T-helper 1 cell treated with Interleukin-12 subunit alpha and Interleukin-12 subunit beta and Interleukin-4 antibody, amounts not matched to agents 30 μg/mL and 1 μg/mL, for 36 hours (primary cell): ENCODE measurements at regions not wholly inside any gene's neighbourhood (a gene's known extent, or its start where the extent isn't known, plus 50 kb on each side); places are given as distances from the start of the nearest gene placed in this dataset.
"Not testable (repeated sequence)": the region's sequence is repeated elsewhere in the genome, so short reads cannot be mapped to it uniquely, and the experiment has no call there.

Experiments used
- H3K27ac Mint-ChIP-seq: one replicate; pipeline ENCODE4 v1.8.0; 2021; ENCODE audit warnings: mild to moderate bottlenecking, mixed read lengths
- H3K27me3 Mint-ChIP-seq: one replicate; pipeline ENCODE4 v1.8.0; 2021; ENCODE audit warnings: low read depth, mixed read lengths
- H3K36me3 Mint-ChIP-seq: one replicate; pipeline ENCODE4 v1.8.0; 2021; ENCODE audit warnings: low read depth, mixed read lengths
- H3K4me1 Mint-ChIP-seq: one replicate; pipeline ENCODE4 v1.8.0; 2021; ENCODE audit warnings: low read depth, mixed read lengths
- H3K4me3 Mint-ChIP-seq: one replicate; pipeline ENCODE4 v1.8.0; 2021; ENCODE audit warnings: mild to moderate bottlenecking, moderate library complexity, mixed read lengths
- H3K9me3 Mint-ChIP-seq: one replicate; pipeline ENCODE4 v1.8.0; 2021; ENCODE audit warnings: mixed read lengths

DNA sequence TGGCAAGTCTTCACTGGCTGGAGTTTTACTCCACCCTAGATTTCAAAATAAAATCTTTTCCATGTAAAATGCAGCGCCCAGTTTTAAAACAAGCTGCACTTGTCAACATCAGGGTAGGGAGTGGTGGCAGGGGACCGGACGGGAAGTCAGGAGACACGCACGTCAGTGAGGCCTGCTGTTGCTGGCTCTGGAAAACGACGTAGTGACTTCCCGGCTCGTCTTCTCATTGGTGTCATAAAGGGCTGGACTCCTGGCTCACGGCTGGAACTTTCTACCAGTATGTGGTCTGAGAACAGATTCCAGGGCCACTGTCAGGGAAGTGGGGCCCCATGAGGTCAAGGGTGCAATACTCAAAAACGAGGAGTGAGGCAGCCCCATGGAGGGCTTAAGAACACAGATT lies 64.2 kb upstream of the FOXN3 start:
- H3K36me3 Mint-ChIP-seq, result peaks cover 18% of the 10 kb centered on the region
- H3K9me3 Mint-ChIP-seq, result no peaks in the 10 kb centered on the region
- no peaks in the 10 kb centered on the region for H3K27me3 Mint-ChIP-seq
- no peak overlapping the region for H3K4me3 Mint-ChIP-seq
- H3K4me1 Mint-ChIP-seq, result peaks cover 12% of the 10 kb centered on the region
- H3K27ac Mint-ChIP-seq, result no peak overlapping the region

DNA sequence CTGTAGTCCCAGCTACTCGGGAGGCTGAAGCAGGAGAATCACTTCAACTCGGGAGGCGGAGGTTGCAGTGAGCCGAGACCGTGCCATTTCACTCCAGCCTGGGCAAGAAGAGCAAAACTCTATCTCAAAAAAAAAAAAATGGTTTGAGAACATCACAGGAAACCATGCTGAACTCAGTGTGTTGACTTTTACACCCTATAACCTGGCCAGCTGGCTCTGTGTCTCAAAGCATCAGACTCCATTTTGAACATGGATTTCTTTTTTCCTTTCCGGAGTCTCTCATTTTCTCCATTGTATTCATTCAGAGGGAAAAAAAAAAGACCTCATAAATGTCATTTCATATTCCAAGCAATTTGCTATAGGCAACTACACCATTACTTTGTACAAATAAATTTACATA lies 63.2 kb upstream of the FOXN3 start:
- no peaks in the 10 kb centered on the region for H3K9me3 Mint-ChIP-seq
- H3K36me3 Mint-ChIP-seq, result peaks cover 12% of the 10 kb centered on the region
- no peak overlapping the region for H3K4me3 Mint-ChIP-seq
- H3K27me3 Mint-ChIP-seq, result no peaks in the 10 kb centered on the region
- H3K4me1 Mint-ChIP-seq, result peaks cover 5% of the 10 kb centered on the region
- H3K27ac Mint-ChIP-seq, result no peak overlapping the region

DNA sequence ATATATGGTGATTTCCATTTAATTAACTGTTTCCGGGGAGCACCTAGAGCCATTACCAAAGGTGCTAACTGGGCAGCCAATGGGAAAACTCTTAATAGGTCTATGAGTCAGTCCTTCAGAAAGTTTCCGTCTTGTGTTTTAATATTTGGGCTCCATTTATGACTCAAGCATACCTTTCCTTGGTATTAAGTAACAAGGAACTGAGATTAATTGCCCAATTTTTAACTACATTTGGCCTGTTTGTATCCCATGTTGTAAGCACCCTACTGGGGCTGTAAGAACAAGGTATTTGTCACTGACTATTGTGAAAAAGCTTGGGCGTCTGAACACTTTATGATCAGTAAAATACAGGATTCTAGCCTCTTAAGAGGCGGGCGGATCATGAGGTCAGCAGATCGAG lies 62.8 kb upstream of the FOXN3 start:
- Mint-ChIP-seq H3K4me3 (no peak overlapping the region), H3K27me3 (no peaks in the 10 kb centered on the region), H3K9me3 (no peaks in the 10 kb centered on the region), H3K4me1 (peaks cover 4% of the 10 kb centered on the region), H3K27ac (no peak overlapping the region), H3K36me3 (peaks cover 10% of the 10 kb centered on the region)

DNA sequence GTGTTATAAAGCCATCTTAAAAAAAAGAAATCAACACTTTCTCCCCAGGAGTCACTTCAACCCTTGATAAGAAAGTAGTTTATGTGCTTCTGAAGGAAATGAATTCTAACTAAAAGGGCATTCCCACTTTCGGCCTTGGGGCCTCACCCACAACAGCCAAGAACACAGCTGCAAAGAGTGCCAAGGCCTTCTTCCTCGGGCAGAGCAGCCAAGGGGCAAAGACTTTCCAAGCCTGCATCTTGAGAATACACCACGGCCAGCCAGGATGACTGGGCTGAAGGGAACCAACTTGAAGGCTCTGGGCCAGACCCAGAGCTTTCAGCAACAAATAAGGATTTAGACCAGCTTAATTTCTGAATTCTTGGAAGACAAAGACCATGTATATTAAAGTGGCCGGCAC lies 60.4 kb upstream of the FOXN3 start:
- H3K4me3 Mint-ChIP-seq, result no peak overlapping the region
- no peak overlapping the region for H3K27ac Mint-ChIP-seq
- H3K27me3 Mint-ChIP-seq, result no peaks in the 10 kb centered on the region
- H3K9me3 Mint-ChIP-seq, result no peaks in the 10 kb centered on the region
- peaks cover 2% of the 10 kb centered on the region for H3K4me1 Mint-ChIP-seq
- peaks cover 13% of the 10 kb centered on the region for H3K36me3 Mint-ChIP-seq

DNA sequence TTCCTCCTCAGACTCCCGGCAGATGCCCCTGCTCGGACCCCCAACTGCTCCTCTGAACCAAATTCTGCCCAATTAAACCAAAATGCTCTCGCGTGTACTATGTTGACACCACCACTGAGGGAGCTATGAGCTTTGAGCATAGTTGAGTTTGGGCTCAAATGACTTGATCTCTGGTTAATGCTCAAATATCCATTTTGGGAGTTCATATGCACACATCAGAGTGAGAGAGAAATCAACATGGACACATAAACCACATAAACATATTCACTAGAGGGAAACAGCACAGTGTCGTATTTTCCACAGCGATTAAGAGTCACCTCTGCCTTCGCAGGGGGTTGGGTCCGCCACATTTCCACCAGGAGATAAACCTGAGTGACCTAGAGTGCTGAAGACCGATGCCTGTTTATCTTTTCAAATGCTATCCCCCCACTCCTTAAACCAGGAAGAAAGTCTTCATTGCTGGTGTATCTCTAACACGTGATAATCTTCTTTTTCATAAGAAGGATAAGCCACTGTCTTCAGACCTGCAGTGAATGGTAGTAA lies 59.4 kb upstream of the FOXN3 start:
- Mint-ChIP-seq H3K27ac (no peak overlapping the region), H3K4me3 (no peak overlapping the region), H3K4me1 (peaks cover 2% of the 10 kb centered on the region), H3K9me3 (no peaks in the 10 kb centered on the region), H3K27me3 (no peaks in the 10 kb centered on the region), H3K36me3 (peaks cover 13% of the 10 kb centered on the region)

DNA sequence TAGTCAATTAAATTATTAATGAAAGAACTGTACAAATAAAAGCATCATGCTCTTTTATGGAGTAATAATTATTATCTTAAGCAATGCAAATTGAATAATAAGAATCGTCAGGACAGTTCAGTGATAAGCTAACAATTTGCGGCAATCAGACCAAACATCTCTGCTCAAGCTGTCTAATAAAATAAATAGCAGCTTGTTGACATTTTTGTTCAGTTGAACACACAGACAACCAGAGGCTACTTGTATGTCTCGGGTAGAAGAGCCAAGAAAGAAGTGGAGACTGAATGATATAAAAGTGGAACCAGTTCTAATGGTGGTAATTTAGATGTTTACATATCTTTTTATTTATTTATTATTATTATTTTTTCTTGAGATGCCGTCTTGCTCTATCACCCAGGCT lies 57.4 kb upstream of the FOXN3 start:
- Mint-ChIP-seq H3K36me3 (peaks cover 17% of the 10 kb centered on the region), H3K4me1 (peaks cover 4% of the 10 kb centered on the region), H3K4me3 (no peak overlapping the region), H3K27me3 (no peaks in the 10 kb centered on the region), H3K27ac (no peak overlapping the region), H3K9me3 (no peaks in the 10 kb centered on the region)

DNA sequence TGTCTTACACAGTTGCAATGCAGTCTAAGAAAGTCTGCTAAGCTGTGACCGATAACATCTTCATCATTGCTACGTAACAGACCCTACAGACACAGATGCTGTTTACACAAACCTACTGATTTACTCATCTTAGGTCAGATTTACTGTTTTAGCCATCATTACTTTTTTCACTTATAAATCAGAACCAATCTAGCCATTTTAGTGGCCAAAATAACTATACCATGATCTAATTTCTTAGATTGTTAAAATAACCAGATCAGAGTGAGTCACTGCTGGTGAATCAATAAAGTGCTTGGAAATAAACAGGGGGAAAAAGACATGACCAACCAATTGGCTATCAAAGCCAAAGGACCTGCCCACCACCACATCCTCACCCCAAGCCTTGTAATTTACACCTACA lies 57.0 kb upstream of the FOXN3 start:
- no peak overlapping the region for H3K27ac Mint-ChIP-seq
- peaks cover 17% of the 10 kb centered on the region for H3K36me3 Mint-ChIP-seq
- H3K4me3 Mint-ChIP-seq, result no peak overlapping the region
- H3K9me3 Mint-ChIP-seq, result no peaks in the 10 kb centered on the region
- peaks cover 3% of the 10 kb centered on the region for H3K4me1 Mint-ChIP-seq
- H3K27me3 Mint-ChIP-seq, result no peaks in the 10 kb centered on the region

DNA sequence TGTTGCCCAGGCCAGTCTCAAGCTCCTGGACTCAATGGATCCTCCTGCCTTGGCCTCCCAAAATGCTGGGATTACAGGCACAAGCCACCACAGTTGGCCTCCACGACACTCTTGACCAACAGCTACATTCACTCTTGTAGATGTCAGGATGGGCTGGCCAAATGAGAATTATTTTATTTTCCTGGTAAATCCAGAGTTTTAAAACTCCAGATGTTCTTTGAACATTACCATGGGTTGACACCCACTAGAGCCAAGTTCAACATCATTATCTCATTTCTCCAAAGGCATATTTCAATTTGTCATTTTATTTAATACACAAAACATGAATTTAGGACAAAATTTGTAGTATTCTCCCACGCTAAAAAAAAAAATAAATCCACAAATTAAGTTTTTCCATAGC lies 56.5 kb upstream of the FOXN3 start:
- no peaks in the 10 kb centered on the region for H3K27me3 Mint-ChIP-seq
- no peak overlapping the region for H3K4me3 Mint-ChIP-seq
- no peak overlapping the region for H3K27ac Mint-ChIP-seq
- peaks cover 17% of the 10 kb centered on the region for H3K36me3 Mint-ChIP-seq
- no peaks in the 10 kb centered on the region for H3K9me3 Mint-ChIP-seq
- H3K4me1 Mint-ChIP-seq, result peaks cover 4% of the 10 kb centered on the region

DNA sequence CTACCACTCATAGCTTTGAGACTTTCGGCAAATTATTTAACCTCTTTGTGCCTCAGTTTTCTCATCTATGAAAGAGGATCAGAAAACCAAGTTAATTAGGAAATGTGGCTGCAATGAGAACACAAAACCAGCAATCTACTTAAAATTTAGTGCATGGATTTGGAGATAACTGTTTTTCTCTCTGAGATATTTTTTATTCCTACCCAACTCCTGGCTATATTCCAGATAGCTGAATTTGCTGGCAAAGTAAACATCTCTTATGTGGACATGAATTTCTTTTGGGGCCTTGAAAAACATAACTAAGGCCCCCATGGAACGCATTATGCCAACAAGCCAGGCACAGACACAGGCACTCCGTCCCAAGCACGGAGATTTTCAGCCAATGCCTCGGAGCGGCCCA lies 53.4 kb upstream of the FOXN3 start:
- no peak overlapping the region for H3K4me3 Mint-ChIP-seq
- H3K36me3 Mint-ChIP-seq, result peaks cover 23% of the 10 kb centered on the region
- no peaks in the 10 kb centered on the region for H3K27me3 Mint-ChIP-seq
- no peak overlapping the region for H3K27ac Mint-ChIP-seq
- peaks cover 5% of the 10 kb centered on the region for H3K9me3 Mint-ChIP-seq
- H3K4me1 Mint-ChIP-seq, result peaks cover 25% of the 10 kb centered on the region

DNA sequence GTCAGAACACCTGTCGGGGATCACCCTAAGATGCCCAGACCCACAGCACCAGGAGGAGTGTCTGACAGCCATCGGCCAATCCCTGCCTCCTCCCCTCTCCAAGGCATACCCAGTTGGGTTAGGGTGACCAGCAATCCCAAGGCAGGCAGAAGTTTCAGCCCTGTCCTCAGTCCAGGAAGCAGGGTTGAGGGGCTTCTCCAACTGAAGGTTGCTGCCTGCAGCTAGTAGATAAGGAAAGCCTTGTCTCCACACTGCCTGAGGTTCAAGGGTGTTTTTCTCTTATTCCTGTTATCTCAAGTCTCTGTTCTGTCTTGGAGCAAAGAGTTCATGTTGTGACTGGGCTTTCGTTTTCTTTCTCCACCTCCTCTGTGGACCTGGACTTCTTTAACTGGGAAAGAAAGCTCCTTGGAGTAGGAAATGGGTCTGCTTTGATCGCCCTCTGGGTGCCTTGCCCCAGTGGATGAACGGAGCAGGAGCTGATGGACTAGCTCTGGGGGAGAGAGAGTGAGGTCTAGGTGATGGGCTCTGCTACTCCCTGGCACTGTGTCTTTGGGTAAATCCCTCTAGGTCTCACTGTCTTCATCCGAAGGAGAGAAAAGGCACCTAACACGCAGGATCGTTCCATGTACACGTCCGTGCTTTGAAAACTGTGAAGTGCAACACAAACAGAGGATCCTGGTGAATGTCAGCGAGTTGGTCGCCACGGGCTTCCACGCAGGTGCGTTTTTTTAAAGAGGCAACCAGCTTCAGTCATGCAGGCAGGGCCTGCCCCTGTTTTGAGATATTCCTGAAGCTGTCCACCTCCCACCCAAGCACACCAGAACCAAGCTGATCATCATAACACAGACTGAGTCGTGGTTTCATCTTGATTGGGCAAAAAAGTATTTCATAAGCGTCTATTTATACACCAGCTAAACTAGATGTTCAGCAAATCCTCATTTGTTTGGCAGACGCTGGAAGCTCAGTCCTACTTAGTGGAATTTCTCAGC lies 52.5 kb upstream of the FOXN3 start:
- Mint-ChIP-seq H3K4me1 (peaks cover 25% of the 10 kb centered on the region), H3K4me3 (no peak overlapping the region), H3K27ac (no peak overlapping the region), H3K36me3 (peaks cover 28% of the 10 kb centered on the region), H3K9me3 (peaks cover 5% of the 10 kb centered on the region), H3K27me3 (no peaks in the 10 kb centered on the region)

DNA sequence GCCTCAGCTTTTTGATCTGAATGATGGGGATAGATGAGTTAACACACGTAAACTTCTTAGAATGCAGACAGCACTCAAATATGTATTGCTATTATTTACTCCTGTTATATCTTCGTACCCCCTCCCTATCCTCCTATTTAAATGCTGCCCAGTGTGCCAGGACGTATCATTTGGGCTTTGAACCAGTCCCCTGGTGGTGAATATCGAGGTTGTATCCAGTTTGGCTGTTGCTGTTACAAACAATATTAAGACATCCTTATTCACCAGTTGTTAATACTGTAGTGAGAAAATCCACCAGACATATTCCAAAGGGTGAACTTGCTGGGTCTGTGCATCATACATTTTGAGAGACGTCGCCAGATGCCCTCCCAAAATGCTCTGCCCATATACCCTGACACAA lies 51.5 kb upstream of the FOXN3 start:
- H3K4me1 Mint-ChIP-seq, result peaks cover 25% of the 10 kb centered on the region
- H3K27ac Mint-ChIP-seq, result no peak overlapping the region
- H3K9me3 Mint-ChIP-seq, result peaks cover 5% of the 10 kb centered on the region
- H3K36me3 Mint-ChIP-seq, result peaks cover 23% of the 10 kb centered on the region
- no peak overlapping the region for H3K4me3 Mint-ChIP-seq
- H3K27me3 Mint-ChIP-seq, result no peaks in the 10 kb centered on the region

DNA sequence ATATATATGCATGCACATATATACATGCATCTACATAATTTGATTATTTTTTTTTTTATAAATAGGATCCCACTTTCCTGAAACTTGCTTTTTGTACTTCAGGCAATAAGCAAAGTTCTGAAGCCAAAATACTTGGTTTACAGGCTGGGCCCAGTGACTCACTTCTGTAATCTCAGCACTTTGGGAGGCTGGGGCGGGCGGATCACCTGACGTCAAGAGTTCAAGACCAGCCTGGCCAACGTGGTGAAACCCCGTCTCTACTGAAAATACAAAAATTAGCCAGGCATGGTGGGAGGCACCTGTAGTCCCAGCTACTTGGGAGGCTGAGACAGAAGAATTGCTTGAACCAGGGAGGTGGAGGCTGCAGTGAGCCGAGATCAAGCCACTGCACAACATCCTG lies 51.0 kb upstream of the FOXN3 start:
- peaks cover 25% of the 10 kb centered on the region for H3K4me1 Mint-ChIP-seq
- H3K27me3 Mint-ChIP-seq, H3K27ac Mint-ChIP-seq, H3K9me3 Mint-ChIP-seq, H3K4me3 Mint-ChIP-seq: not testable (repeated sequence)
- peaks cover 19% of the 10 kb centered on the region for H3K36me3 Mint-ChIP-seq

DNA sequence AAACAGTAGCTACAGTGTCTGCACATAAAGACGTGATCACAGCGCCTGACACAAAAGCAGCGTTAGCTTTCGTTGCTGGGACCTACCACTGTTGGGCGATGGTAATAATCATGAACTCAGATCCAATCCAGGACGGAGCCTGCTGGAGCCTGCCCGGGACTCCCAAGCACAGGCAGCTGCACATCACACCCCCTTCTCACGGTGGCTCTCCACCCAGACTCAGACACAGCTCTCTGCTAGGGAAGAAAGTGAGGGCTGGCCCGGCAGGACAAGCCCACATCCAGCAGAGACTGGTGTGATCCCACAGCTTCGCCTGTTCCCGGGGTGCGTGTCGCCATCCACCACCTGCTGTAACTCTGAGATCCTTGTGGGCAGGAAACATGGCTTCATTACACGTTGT lies 49.9 kb upstream of the FOXN3 start:
- H3K36me3 Mint-ChIP-seq, result peaks cover 19% of the 10 kb centered on the region
- H3K4me1 Mint-ChIP-seq, result peaks cover 25% of the 10 kb centered on the region
- no peaks in the 10 kb centered on the region for H3K27me3 Mint-ChIP-seq
- H3K9me3 Mint-ChIP-seq, result peaks cover 5% of the 10 kb centered on the region
- no peak overlapping the region for H3K27ac Mint-ChIP-seq
- H3K4me3 Mint-ChIP-seq, result no peak overlapping the region
